Mesothelial cell of epicardium (in vitro differentiated cells): ENCODE measurements at regions not wholly inside any gene's neighbourhood (a gene's known extent, or its start where the extent isn't known, plus 50 kb on each side); places are given as distances from the start of the nearest gene placed in this dataset.

Source experiments
- DNase-seq, 2 experiments: peaks; one replicate each; pipeline ENCODE4 v3.0.0; 2021; ENCODE audit warnings: low spot score in 2 of 2; ENCODE audit not compliant: unreplicated experiment in 2 of 2
- H3K27ac Mint-ChIP-seq: 2 replicates; pipeline ENCODE4 v1.8.0; 2021; ENCODE audit warnings: mixed read lengths
- H3K27me3 Mint-ChIP-seq: 2 replicates; pipeline ENCODE4 v1.8.0; 2021; ENCODE audit warnings: low read depth, mixed read lengths
- H3K36me3 Mint-ChIP-seq: 2 replicates; pipeline ENCODE4 v1.8.0; 2021; ENCODE audit warnings: mixed read lengths
- H3K4me1 Mint-ChIP-seq: 2 replicates; pipeline ENCODE4 v1.8.0; 2021; ENCODE audit warnings: mixed read lengths
- H3K4me3 Mint-ChIP-seq: 2 replicates; pipeline ENCODE4 v1.8.0; 2021; ENCODE audit warnings: mild to moderate bottlenecking, moderate library complexity, mixed read lengths
- H3K9me3 Mint-ChIP-seq: 2 replicates; pipeline ENCODE4 v1.8.0; 2021; ENCODE audit warnings: mixed read lengths
- CTCF ChIP-seq: fragments of 200-600 bp; sonication (generic); IDR thresholded peaks from one replicate; pipeline ENCODE4 v1.5.0; 2021; ENCODE audit warnings: antibody characterized with exemption; ENCODE audit not compliant: unreplicated experiment

- TF ChIP-seq CTCF: no peak
- H3K4me1 Mint-ChIP-seq: no peaks in the 10 kb centered on the region
- H3K9me3 Mint-ChIP-seq: no peaks in the 10 kb centered on the region
- no peak overlapping the region for H3K4me3 Mint-ChIP-seq
- no peak overlapping the region for H3K27ac Mint-ChIP-seq
- no peak for DNase-seq
- H3K36me3 Mint-ChIP-seq: no peaks in the 10 kb centered on the region
- H3K27me3 Mint-ChIP-seq: peaks cover 10% of the 10 kb centered on the region
These were observed 191.3 kb downstream of the PPP1R3A start for GRCh38 chr7:113727486-113727885.

DNA sequence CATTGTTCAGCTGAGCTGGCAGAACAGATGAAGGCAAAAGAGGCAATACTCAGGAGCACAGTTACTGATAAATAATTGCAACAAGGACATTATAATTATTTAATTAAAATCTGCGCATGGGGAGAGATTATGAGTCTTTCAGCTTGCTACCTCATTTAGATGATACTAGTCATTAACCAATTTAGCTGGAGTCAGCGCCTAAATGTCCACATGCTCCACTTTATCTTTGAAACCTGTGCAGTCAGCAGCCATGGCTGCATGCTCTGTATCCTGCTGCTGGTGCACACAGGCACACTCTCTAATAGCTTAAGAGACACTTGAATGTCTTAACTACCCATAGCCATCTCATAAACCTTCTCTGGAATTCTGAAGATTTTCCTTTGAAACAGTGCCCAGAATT is 196.8 kb downstream of the PPP1R3A start:
- Mint-ChIP-seq H3K27ac (no peak overlapping the region), H3K36me3 (no peaks in the 10 kb centered on the region), H3K4me1 (no peaks in the 10 kb centered on the region), H3K9me3 (no peaks in the 10 kb centered on the region), H3K4me3 (no peak overlapping the region), H3K27me3 (peaks cover 24% of the 10 kb centered on the region)
- TF ChIP-seq CTCF: no peak
- no peak for DNase-seq

DNA sequence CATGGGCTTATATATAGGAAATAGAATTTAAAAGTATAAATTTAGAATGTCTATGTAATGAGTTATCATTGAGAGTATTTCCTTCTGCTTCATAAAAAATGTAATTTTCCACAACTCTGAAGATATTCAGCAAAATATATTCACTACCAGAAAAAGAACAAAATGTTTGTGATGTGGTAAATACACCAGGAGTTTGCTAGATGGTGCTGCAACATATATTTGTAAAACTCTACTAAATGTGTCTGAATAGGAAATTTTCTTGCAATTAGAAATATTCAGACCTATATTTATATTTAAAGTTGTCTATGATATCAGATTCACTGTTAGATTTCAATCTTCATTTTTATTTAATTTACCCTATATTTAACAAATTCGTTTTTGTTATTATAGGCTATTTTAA is 201.1 kb downstream of the PPP1R3A start:
- no peaks in the 10 kb centered on the region for H3K9me3 Mint-ChIP-seq
- H3K4me3 Mint-ChIP-seq: no peak overlapping the region
- no peak overlapping the region for H3K27ac Mint-ChIP-seq
- no peaks in the 10 kb centered on the region for H3K4me1 Mint-ChIP-seq
- peaks cover 17% of the 10 kb centered on the region for H3K27me3 Mint-ChIP-seq
- TF ChIP-seq CTCF: no peak
- DNase-seq: no peak
- no peaks in the 10 kb centered on the region for H3K36me3 Mint-ChIP-seq

DNA sequence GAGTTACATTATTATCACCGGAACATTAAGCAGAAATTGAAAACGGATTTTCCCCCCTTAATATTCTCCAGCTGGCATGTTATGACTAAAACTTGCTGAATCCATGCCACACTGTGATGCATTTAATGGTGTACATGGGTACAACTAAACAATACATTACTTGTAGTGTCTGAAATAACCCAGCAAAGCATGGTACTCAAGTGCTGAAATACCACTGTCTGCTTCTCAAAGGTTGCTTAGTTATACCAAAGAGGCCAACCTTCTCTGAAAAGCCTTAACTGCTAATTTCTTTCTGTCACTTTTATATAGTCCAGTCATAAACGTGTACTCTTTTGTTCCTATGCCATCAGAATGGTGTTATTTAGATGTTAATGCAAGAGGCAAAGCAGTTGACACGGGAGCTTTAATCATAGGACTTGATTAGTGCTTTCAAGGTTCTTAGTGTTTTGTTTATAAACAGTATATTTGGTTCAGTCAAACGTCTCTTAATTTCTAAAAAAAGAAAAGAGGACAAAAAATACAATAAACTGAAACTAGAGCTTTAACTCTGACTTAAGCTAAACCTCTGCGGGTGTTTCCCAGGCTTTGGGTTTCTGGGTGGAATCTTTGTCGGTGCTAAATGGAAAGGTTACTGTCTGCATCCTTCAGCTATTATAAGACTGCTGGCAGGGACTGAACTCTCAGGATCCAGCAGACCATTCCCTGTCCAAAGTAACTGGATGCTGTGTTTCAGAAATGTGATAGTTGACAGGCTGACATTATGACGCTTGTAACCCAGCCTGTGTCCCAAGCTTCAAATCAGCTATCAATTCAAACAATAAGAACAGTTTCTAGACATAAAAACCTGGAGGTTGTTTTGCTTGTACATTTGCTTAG is 202.6 kb downstream of the PPP1R3A start:
- peaks cover 6% of the 10 kb centered on the region for H3K27me3 Mint-ChIP-seq
- no peak for DNase-seq

GRCh38 chr7:113715262-113715661 is 203.5 kb downstream of the PPP1R3A start:
- Mint-ChIP-seq H3K27me3 (peaks cover under 1% of the 10 kb centered on the region), H3K4me3 (no peak overlapping the region), H3K4me1 (no peaks in the 10 kb centered on the region), H3K36me3 (no peaks in the 10 kb centered on the region), H3K9me3 (peaks cover 9% of the 10 kb centered on the region), H3K27ac (no peak overlapping the region)
- DNase-seq: no peak
- no peak for TF ChIP-seq CTCF

More for the DNA sequence above, 202.6 kb downstream of the PPP1R3A start:
- Mint-ChIP-seq H3K4me1 (no peaks in the 10 kb centered on the region), H3K27ac (no peak overlapping the region), H3K4me3 (no peak overlapping the region), H3K9me3 (peaks cover 9% of the 10 kb centered on the region), H3K36me3 (no peaks in the 10 kb centered on the region)
- no peak for TF ChIP-seq CTCF
